ENCODE measurements at regions not wholly inside any gene's neighbourhood (a gene's known extent, or its start where the extent isn't known, plus 50 kb on each side); places are given as distances from the start of the nearest gene placed in this dataset.
"Not testable (repeated sequence)": the region's sequence is repeated elsewhere in the genome, so short reads cannot be mapped to it uniquely, and the experiment has no call there.

- no peak for DNase-seq (ENCODE audit: low read depth, low spot score)
- POLR2A ChIA-PET = no interaction called here
- H3K27ac ChIP-seq (ENCODE audit: low read depth, low read length) = no peak overlapping the region
- peaks cover 14% of the 10 kb centered on the region; the same call in 1 of the 2 replicates for H3K9me3 ChIP-seq (ENCODE audit: control insufficient read depth, insufficient read depth, low read length)
- no peak overlapping the region for H3K4me3 ChIP-seq (ENCODE audit: low read depth, low read length)
- CTCF ChIA-PET = no interaction called here
- H3K27me3 ChIP-seq (ENCODE audit: control insufficient read depth, insufficient read depth, low read length) = no peaks in the 10 kb centered on the region
- TF ChIP-seq, protein P1, sequence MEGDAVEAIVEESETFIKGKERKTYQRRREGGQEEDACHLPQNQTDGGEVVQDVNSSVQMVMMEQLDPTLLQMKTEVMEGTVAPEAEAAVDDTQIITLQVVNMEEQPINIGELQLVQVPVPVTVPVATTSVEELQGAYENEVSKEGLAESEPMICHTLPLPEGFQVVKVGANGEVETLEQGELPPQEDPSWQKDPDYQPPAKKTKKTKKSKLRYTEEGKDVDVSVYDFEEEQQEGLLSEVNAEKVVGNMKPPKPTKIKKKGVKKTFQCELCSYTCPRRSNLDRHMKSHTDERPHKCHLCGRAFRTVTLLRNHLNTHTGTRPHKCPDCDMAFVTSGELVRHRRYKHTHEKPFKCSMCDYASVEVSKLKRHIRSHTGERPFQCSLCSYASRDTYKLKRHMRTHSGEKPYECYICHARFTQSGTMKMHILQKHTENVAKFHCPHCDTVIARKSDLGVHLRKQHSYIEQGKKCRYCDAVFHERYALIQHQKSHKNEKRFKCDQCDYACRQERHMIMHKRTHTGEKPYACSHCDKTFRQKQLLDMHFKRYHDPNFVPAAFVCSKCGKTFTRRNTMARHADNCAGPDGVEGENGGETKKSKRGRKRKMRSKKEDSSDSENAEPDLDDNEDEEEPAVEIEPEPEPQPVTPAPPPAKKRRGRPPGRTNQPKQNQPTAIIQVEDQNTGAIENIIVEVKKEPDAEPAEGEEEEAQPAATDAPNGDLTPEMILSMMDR (IDR thresholded peaks at IDR 0.05; ENCODE audit: low read depth, low read length) = no peak
Observed at GRCh38 chr1:238927899-238928298, 458.5 kb upstream of the CHRM3 start.

DNA sequence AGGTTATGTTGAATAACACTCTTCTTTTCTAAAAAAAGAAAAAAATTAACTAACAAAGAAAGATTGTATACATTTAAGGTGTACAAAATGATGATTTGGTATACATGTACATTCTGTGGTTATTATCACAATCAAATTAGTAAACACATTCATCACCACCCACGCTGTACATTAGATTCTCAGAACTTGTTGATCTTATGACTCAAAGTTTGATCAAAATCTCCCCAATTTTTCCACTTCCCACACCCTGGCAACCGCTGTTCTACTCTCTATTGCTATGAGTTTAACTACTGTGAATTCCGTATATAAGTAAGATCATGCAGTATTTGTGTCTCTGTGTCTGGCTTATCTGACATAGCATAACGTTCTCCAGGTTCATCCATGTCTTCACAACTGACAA lies 469.5 kb upstream of the CHRM3 start:
- H3K9me3 ChIP-seq (ENCODE audit: control insufficient read depth, insufficient read depth, low read length) = no peaks in the 10 kb centered on the region
- TF ChIP-seq, protein P1 (IDR thresholded peaks at IDR 0.05; ENCODE audit: low read depth, low read length) = no peak
- H3K27ac ChIP-seq (ENCODE audit: low read depth, low read length) = no peak overlapping the region
- no peaks in the 10 kb centered on the region for H3K27me3 ChIP-seq (ENCODE audit: control insufficient read depth, insufficient read depth, low read length)
- CTCF ChIA-PET = no interaction called here
- H3K4me3 ChIP-seq (ENCODE audit: low read depth, low read length) = no peak overlapping the region
- POLR2A ChIA-PET = no interaction called here
- no peak for DNase-seq (ENCODE audit: low read depth, low spot score)

DNA sequence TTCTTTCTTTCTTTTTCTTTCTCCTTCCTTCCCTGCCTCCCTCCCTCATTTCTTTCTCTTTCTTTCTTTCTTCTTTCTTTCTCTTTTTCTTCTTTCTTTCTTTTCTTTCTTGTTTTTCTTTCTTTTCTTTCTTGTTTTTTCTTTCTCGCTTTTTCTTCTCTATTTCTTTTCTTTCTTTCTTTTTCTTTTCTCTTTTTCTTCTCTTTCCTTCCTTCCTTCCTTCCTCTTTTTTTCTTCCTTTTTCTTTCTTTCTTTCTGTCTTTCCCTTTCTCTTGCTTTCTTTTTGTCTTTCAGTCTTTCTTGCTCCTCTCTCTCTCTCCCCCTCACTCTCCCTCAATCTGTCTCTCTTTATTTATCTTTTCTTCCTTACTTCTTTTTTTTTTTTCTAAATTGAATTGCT lies 472.0 kb upstream of the CHRM3 start:
- Histone ChIP-seq H3K4me3 (ENCODE audit: low read depth, low read length) (no peak overlapping the region), H3K27ac (ENCODE audit: low read depth, low read length) (no peak overlapping the region), H3K27me3 (ENCODE audit: control insufficient read depth, insufficient read depth, low read length) (no peaks in the 10 kb centered on the region), H3K9me3 (ENCODE audit: control insufficient read depth, insufficient read depth, low read length) (no peaks in the 10 kb centered on the region)
- no peak for DNase-seq (ENCODE audit: low read depth, low spot score)
- POLR2A ChIA-PET = no interaction called here
- TF ChIP-seq, protein P1 (IDR thresholded peaks at IDR 0.05; ENCODE audit: low read depth, low read length) = no peak
- CTCF ChIA-PET = no interaction called here

DNA sequence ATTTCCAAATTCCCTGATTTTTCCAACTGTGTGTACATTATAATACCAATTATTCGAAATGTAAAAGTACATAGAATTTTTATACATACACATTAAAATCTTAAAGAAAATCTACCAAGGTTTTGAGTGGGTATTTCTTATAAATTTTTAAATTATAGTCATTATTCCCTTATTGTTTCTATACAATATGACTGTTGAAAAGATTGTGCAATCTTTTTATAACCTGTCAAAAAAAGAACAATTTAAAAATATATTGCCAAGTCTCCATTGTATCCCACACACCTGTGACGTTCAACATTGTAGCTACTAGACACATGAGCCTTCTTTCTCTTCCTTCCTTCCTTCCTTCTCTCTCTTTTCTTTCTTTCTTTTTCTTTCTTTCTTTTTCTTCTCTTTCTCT lies 473.2 kb upstream of the CHRM3 start:
- H3K9me3 ChIP-seq (ENCODE audit: control insufficient read depth, insufficient read depth, low read length) = no peaks in the 10 kb centered on the region
- no peak overlapping the region for H3K4me3 ChIP-seq (ENCODE audit: low read depth, low read length)
- no peak overlapping the region for H3K27ac ChIP-seq (ENCODE audit: low read depth, low read length)
- ChIA-PET POLR2A (no interaction called here), CTCF (no interaction called here)
- no peak for DNase-seq (ENCODE audit: low read depth, low spot score)
- no peaks in the 10 kb centered on the region for H3K27me3 ChIP-seq (ENCODE audit: control insufficient read depth, insufficient read depth, low read length)
- TF ChIP-seq, protein P1 (IDR thresholded peaks at IDR 0.05; ENCODE audit: low read depth, low read length) = no peak

GRCh38 chr1:238912148-238912547 lies 474.2 kb upstream of the CHRM3 start:
- ChIA-PET CTCF (no interaction called here), POLR2A (no interaction called here)
- TF ChIP-seq, protein P1 (IDR thresholded peaks at IDR 0.05; ENCODE audit: low read depth, low read length) = no peak
- H3K27ac ChIP-seq (ENCODE audit: low read depth, low read length) = no peak overlapping the region
- H3K9me3 ChIP-seq (ENCODE audit: control insufficient read depth, insufficient read depth, low read length) = no peaks in the 10 kb centered on the region
- H3K27me3 ChIP-seq (ENCODE audit: control insufficient read depth, insufficient read depth, low read length) = no peaks in the 10 kb centered on the region
- no peak overlapping the region for H3K4me3 ChIP-seq (ENCODE audit: low read depth, low read length)
- no peak for DNase-seq (ENCODE audit: low read depth, low spot score)

- H3K27ac ChIP-seq (ENCODE audit: low read depth, low read length); POLR2A ChIA-PET; H3K4me3 ChIP-seq (ENCODE audit: low read depth, low read length); CTCF ChIA-PET; H3K27me3 ChIP-seq (ENCODE audit: control insufficient read depth, insufficient read depth, low read length); DNase-seq (ENCODE audit: low read depth, low spot score): not testable (repeated sequence)
- peaks cover 17% of the 10 kb centered on the region for H3K9me3 ChIP-seq (ENCODE audit: control insufficient read depth, insufficient read depth, low read length)
Observed at GRCh38 chr1:238902752-238903151, 483.6 kb upstream of the CHRM3 start.
